ENCODE measurements at regions not wholly inside any gene's neighbourhood (a gene's known extent, or its start where the extent isn't known, plus 50 kb on each side); places are given as distances from the start of the nearest gene placed in this dataset.

DNA sequence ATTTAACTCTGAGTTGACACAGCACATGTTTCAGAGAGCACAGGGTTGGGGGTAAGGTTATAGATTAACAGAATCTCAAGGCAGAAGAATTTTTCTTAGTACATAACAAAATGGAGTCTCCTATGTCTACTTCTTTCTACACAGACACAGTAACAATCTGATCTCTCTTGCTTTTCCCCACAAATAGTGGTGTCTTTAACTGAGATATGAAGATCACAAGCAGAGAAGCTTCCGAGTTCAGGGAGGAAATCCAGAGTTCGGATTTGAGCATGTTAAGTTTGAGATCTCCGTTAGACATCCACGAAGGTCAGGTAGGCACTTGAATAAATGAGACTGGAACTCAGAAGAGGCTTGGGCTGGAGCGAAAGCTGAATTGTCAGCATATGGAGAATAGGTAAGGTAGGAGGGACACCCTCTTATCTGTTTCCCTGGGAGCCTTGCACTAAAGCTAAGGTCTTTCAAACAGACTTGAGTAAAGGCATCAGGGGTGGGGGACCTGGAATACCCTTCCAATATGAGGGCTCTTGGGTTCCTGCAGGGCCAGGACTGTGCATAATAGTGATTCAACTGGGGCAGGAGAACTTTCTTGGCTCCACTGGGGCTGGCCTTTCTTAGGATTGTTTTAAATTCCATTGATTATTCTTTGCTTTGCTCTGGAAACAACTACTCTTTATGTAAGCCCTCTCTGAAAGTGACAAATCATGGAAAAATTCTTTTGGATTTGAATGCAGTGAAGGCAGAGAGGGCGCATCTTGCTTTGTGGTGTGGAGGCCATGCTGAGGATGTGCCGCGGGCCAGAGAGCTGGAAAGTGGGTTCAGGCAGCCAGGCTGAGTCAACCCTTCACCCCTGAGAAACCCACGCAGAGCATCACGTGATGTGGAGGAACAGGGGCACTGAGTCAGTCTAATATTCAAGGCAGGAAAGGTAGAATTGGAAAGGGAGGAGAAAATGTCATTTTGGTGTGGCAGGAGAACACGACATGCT lies 62.7 kb upstream of the AMPD3 start:
- H3K4me3 ChIP-seq (replicated peaks; ENCODE audit: low read depth, low read length), result no peak overlapping the region
- TF ChIP-seq, protein P1, sequence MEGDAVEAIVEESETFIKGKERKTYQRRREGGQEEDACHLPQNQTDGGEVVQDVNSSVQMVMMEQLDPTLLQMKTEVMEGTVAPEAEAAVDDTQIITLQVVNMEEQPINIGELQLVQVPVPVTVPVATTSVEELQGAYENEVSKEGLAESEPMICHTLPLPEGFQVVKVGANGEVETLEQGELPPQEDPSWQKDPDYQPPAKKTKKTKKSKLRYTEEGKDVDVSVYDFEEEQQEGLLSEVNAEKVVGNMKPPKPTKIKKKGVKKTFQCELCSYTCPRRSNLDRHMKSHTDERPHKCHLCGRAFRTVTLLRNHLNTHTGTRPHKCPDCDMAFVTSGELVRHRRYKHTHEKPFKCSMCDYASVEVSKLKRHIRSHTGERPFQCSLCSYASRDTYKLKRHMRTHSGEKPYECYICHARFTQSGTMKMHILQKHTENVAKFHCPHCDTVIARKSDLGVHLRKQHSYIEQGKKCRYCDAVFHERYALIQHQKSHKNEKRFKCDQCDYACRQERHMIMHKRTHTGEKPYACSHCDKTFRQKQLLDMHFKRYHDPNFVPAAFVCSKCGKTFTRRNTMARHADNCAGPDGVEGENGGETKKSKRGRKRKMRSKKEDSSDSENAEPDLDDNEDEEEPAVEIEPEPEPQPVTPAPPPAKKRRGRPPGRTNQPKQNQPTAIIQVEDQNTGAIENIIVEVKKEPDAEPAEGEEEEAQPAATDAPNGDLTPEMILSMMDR (IDR thresholded peaks at IDR 0.05; ENCODE audit: low read length, missing control alignments), result no peak
- no peak for DNase-seq (ENCODE audit: low read depth)

DNA sequence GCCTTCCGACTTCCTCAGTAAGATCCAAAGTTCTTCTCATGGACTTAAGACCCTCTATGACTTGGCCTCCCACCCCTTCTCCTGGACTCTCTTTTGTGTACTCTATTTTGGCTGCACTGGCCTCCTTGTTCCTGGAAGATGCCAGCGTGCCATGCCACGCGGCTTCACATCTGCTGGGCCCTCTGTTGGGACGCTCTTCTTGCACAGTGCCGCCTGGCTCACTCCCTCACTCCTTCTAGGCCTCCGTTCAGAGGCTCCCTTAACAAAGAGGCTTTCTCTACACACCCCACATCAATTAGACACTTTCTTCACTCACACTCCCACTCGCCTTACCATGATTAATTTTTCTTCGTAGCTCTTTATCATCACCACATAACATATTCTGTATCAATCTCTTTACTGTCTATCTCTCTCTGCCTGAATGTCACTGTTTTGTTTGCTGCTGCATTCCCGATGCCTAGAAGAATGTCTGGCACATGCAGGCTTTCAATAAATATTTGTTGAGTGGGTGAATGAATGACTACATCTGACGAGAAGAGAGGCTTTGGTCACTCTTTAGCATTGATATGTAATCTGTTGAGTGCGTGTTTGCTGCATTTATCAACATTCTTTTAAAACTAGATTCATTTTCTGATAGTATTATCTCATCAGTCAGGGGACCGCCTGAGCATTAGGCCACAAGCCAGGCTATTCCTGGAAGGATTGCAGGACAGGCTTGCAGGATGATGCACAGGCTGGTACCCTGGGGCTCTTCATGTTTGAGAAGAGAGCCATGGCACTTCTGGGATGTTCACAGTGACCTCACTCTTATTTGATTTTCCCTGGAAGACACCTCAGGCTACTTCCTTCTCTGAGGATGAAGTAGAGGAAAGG lies 60.6 kb upstream of the AMPD3 start:
- no peak for DNase-seq (ENCODE audit: low read depth)
- TF ChIP-seq, protein P1 (IDR thresholded peaks at IDR 0.05; ENCODE audit: low read length, missing control alignments), result no peak
- no peak overlapping the region for H3K4me3 ChIP-seq (replicated peaks; ENCODE audit: low read depth, low read length)

DNA sequence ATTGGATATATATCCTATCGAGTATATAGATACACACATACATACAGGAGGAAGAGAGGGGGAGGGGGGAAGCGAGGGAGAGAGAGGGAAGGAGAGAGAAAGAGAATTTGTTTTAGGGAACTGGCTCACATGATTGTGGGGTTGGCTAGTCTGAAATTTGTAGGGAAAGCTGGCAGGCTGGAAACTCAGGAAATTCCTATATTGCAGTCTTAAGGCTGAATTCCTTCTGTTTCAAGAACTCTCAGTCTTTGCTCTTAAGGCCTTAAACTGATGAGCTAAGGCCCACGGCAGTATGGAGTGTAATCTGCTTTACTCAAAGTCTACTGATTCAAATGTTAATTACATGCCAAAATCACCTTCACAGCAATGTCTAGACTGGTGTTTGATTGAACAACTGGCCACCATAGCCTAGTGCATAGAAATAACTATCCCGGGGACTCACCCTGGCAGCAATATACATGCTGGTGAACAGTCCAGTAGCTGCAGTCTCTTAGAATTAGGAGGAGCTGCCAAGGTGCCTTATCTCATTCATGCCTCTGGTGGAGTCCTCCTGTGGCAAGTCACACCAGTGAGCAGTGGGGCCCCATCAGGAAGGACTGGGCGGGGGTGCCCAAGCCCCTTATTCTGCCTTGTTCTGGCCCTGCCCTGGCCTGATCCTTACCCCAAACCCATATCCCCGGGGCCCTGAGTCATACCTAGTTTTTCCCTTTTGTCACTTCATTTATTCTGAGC lies 59.7 kb upstream of the AMPD3 start:
- TF ChIP-seq, protein P1 (IDR thresholded peaks at IDR 0.05; ENCODE audit: low read length, missing control alignments), result no peak
- DNase-seq (ENCODE audit: low read depth), result no peak
- H3K4me3 ChIP-seq (replicated peaks; ENCODE audit: low read depth, low read length), result no peak overlapping the region

DNA sequence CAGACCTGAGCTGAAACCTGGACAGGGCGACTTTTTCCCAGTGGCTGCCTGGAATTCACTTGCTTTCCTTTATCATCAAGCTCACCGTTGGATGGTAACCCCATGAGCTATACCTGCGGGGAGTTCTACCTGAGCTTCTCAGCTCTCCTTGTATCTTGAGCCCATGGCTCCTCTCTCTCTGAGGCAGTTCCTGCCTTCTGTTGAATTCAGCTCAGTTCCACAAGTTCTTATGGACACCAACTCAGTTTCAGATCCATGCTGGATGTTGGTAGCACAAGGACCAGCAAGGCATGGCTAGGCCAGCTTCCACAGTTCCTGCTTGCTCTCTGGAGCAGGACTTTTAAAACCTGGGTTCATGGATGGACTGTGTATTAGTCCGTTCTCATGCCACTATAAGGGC lies 58.3 kb upstream of the AMPD3 start:
- no peak overlapping the region for H3K4me3 ChIP-seq (replicated peaks; ENCODE audit: low read depth, low read length)
- DNase-seq (ENCODE audit: low read depth), result no peak
- TF ChIP-seq, protein P1 (IDR thresholded peaks at IDR 0.05; ENCODE audit: low read length, missing control alignments), result no peak

DNA sequence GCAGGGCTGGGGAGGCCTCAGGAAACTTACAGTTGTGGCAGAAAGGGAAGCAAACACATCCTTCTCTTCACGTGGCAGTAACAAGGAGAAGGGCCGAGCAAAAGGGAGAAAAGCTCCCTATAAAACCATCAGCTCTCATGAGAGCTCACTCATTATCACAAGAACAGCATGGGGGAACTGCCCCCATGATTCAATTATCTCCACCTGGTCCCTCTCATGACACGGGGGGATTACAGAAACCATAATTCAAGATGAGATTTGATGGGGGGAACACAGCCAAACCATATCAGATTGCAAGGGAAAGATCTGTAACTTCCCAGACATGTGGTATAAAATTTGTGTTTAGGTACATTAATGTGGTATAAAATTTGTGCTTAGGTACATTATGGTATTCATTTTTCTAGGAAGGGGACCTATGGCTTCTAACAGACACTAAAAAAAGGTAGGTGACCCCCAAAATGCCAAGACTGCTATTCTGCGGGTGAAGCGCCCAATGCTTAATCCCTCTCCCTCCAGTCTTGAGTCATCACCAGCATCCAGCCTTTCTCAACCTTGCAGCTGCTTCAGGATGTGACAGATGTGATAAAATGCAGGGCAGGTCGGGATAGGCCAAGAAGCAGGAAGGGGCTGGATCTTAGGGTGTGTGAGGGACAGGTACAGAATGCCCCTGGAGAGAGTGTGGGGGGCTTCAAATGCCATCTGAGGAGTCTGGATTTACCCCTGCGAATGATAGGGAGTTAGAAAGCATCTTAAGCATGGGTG lies 57.7 kb upstream of the AMPD3 start:
- DNase-seq (ENCODE audit: low read depth), result no peak
- H3K4me3 ChIP-seq (replicated peaks; ENCODE audit: low read depth, low read length), result no peak overlapping the region
- TF ChIP-seq, protein P1 (IDR thresholded peaks at IDR 0.05; ENCODE audit: low read length, missing control alignments), result no peak

DNA sequence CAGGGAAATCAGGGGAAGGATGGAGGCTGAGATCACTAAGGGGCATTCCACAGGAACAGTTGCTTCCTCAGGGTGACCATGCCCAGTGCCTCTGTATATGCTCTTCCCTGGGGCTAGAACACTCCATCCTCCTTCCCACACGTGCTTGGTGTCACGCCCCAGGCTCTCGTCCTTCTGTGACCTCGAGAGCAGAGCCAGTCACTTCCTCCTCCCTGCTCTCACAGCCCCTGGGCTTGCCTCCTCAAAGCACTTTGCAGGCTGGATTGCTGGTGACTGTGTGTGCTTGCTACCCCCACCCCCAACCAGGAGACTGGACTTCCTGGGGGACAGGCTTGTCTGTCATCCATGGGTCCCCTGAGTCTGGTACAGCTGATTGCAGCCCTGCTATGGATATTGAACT lies 56.5 kb upstream of the AMPD3 start:
- no peak overlapping the region for H3K4me3 ChIP-seq (replicated peaks; ENCODE audit: low read depth, low read length)
- no peak for DNase-seq (ENCODE audit: low read depth)
- TF ChIP-seq, protein P1 (IDR thresholded peaks at IDR 0.05; ENCODE audit: low read length, missing control alignments), result no peak

All from fibroblast of pulmonary artery (primary cell).